ENCODE measurements at regions not wholly inside any gene's neighbourhood (a gene's known extent, or its start where the extent isn't known, plus 50 kb on each side); places are given as distances from the start of the nearest gene placed in this dataset.
"Not testable (repeated sequence)": the region's sequence is repeated elsewhere in the genome, so short reads cannot be mapped to it uniquely, and the experiment has no call there.

DNA sequence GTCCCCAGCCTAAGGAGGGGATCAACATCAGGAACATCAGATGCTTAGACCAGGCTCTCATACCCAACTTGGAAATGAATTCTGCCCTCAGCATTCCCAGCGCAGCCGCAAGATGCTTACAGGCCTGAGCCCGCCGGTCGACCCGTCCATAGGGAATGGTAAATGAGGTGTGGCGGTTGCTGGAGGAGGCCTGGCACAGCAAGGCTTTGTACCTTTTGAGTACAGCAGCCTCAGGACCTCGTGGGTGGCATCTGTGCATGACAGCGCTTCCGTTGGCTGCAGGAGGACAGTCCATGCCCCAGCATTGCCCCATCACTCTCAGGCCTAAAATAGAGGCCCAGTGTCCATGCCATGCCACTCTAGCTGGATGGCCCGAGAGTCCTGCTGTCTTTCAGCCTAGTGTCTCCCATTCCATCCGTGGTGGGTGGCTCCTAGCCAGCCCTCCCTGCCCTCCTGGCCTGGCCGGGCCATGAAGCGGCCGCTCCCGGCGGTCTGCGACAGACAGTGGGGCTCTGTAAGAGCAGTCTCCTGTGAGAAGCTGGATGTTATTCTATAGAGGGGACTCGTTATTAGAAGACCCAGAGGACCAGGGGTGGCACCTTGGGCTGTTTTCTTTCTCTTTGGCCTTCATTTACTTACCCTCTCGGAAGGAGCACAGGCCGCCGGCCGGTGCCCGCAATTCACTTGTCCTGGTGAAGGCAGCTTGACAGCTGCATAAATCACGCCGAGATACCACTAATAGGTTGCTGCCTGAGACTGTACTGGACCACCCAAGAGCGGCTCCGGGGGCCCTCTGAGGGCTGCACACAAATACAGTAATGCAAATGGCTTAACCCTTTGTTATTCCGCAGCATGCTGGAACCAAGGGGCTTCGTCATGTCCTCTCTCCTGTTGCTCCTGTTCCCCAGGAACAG, 223.5 kb upstream of the TUT7 start:
- H3K27ac Mint-ChIP-seq = no peak overlapping the region
- peak; percentile 9 for ATAC-seq
- no peaks in the 10 kb centered on the region for H3K4me1 Mint-ChIP-seq
- no peaks in the 10 kb centered on the region for H3K9me3 Mint-ChIP-seq
- DNase-seq (ENCODE audit: low spot score in 2 of 2) = no peak
- H3K36me3 Mint-ChIP-seq = no peaks in the 10 kb centered on the region
- H3K4me3 Mint-ChIP-seq = no peak overlapping the region

DNA sequence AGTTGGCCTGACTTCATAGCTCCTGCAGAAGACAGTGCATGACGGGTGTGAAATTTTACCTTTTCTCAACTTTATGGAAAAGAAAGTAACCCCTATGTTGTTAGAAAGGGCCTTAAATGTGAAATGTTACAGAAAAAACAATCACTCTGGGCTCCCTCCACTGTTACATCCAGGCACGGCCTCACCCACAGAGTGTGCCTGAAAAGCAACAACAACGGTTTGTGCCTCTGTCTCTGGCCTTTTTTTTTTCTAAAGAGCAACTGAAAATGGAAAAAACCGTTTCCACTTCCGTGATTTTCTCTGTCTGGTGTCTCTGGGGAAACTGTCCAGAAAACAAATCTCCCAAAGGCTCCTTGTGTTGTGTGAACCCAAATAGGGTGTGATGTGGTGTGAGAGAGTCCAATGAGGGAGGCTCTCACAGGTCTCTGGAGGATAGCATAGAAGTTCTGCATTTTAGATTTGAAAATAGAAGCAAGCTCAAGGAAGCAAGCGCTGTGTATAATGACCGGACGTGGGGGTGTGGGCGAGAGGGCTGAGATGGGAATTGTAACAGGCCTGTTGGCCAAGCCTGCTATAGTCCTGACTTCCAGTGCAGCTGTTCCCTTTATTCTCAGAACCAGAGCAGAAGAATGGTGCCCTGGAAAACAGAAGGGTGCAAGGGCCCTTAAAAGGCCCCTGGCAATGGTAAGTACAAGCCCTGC, 221.8 kb upstream of the TUT7 start:
- DNase-seq (ENCODE audit: low spot score in 2 of 2) = no peak
- Mint-ChIP-seq H3K9me3 (no peaks in the 10 kb centered on the region), H3K4me3 (no peak overlapping the region), H3K4me1 (no peaks in the 10 kb centered on the region), H3K36me3 (no peaks in the 10 kb centered on the region), H3K27ac (no peak overlapping the region)
- no peak for ATAC-seq

- H3K4me3 Mint-ChIP-seq = no peak overlapping the region
- H3K9me3 Mint-ChIP-seq = no peaks in the 10 kb centered on the region
- ATAC-seq = no peak
- no peaks in the 10 kb centered on the region for H3K36me3 Mint-ChIP-seq
- no peak overlapping the region for H3K27ac Mint-ChIP-seq
- DNase-seq (ENCODE audit: low spot score in 2 of 2) = no peak
- H3K4me1 Mint-ChIP-seq = no peaks in the 10 kb centered on the region
These were observed 220.9 kb upstream of the TUT7 start for GRCh38 chr9:86575137-86575536.

- no peak overlapping the region for H3K27ac Mint-ChIP-seq
- DNase-seq (ENCODE audit: low spot score in 2 of 2) (no peak), ATAC-seq (no peak)
- no peaks in the 10 kb centered on the region for H3K4me1 Mint-ChIP-seq
- H3K36me3 Mint-ChIP-seq = no peaks in the 10 kb centered on the region
- no peak overlapping the region for H3K4me3 Mint-ChIP-seq
- H3K9me3 Mint-ChIP-seq = no peaks in the 10 kb centered on the region
These were observed 219.7 kb upstream of the TUT7 start for GRCh38 chr9:86573886-86574285.

DNA sequence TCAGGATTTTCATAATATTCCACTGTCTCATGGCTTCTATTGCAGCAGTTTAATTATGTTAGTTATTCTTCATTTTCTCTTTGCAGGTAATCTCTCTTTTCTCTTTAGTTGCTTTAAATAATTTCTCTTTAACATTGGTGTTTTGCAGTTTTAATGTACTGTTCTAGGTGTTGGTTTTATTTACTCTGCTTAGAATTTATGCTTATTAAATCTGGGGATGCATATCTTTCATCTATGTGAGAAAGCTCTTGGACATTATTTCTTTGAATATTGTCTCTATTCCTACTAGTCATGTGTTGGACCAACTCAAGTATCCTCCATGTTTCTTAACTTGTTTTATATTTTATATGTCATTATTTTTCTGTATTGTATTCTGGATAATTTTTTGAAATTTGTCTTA, 218.7 kb upstream of the TUT7 start:
- Mint-ChIP-seq H3K27ac (no peak overlapping the region), H3K4me3 (no peak overlapping the region), H3K36me3 (no peaks in the 10 kb centered on the region), H3K4me1 (no peaks in the 10 kb centered on the region), H3K9me3 (peaks cover 2% of the 10 kb centered on the region)
- DNase-seq (ENCODE audit: low spot score in 2 of 2) (no peak), ATAC-seq (no peak)

DNA sequence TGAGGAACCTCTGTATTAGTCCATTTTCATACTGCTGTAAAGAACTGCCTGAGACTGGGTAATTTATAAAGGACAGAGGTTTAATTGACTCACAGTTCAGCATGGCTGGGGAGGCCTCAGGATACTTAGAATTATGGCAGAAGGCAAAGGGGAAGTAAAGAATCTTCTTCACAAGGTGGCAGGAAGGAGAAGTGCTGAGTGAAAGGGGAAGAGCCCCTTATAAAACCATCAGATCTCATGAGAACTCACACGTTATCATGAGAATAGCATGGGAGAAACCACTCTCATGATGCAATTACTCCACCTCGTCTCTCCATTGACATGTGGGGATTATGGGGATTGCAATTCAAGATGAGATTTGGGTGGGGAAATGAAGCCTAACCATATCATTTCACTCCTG, 211.4 kb upstream of the TUT7 start:
- not testable (repeated sequence) for ATAC-seq; H3K27ac Mint-ChIP-seq; H3K4me3 Mint-ChIP-seq; DNase-seq (ENCODE audit: low spot score in 2 of 2); H3K9me3 Mint-ChIP-seq; H3K4me1 Mint-ChIP-seq; H3K36me3 Mint-ChIP-seq

- Mint-ChIP-seq H3K27ac (no peak overlapping the region), H3K9me3 (peaks cover 5% of the 10 kb centered on the region), H3K36me3 (no peaks in the 10 kb centered on the region), H3K4me1 (no peaks in the 10 kb centered on the region), H3K4me3 (no peak overlapping the region)
- ATAC-seq (no peak), DNase-seq (ENCODE audit: low spot score in 2 of 2) (no peak)
These were observed 209.7 kb upstream of the TUT7 start for GRCh38 chr9:86563936-86564335.

GRCh38 chr9:86563350-86563749, 209.1 kb upstream of the TUT7 start:
- Mint-ChIP-seq H3K4me3 (no peak overlapping the region), H3K36me3 (no peaks in the 10 kb centered on the region), H3K27ac (no peak overlapping the region), H3K4me1 (no peaks in the 10 kb centered on the region), H3K9me3 (peaks cover 5% of the 10 kb centered on the region)
- ATAC-seq = no peak
- DNase-seq (ENCODE audit: low spot score in 2 of 2) = no peak

GRCh38 chr9:86562691-86563090, 208.5 kb upstream of the TUT7 start:
- H3K4me3 Mint-ChIP-seq = no peak overlapping the region
- peaks cover 3% of the 10 kb centered on the region for H3K9me3 Mint-ChIP-seq
- H3K27ac Mint-ChIP-seq = no peak overlapping the region
- H3K36me3 Mint-ChIP-seq = no peaks in the 10 kb centered on the region
- DNase-seq (ENCODE audit: low spot score in 2 of 2) (no peak), ATAC-seq (no peak)
- H3K4me1 Mint-ChIP-seq = no peaks in the 10 kb centered on the region

- Mint-ChIP-seq H3K27ac (no peak overlapping the region), H3K4me3 (no peak overlapping the region), H3K4me1 (no peaks in the 10 kb centered on the region), H3K9me3 (no peaks in the 10 kb centered on the region), H3K36me3 (no peaks in the 10 kb centered on the region)
- DNase-seq (ENCODE audit: low spot score in 2 of 2) = no peak
- ATAC-seq = no peak
These were observed 203.7 kb upstream of the TUT7 start for GRCh38 chr9:86557918-86558317.

DNA sequence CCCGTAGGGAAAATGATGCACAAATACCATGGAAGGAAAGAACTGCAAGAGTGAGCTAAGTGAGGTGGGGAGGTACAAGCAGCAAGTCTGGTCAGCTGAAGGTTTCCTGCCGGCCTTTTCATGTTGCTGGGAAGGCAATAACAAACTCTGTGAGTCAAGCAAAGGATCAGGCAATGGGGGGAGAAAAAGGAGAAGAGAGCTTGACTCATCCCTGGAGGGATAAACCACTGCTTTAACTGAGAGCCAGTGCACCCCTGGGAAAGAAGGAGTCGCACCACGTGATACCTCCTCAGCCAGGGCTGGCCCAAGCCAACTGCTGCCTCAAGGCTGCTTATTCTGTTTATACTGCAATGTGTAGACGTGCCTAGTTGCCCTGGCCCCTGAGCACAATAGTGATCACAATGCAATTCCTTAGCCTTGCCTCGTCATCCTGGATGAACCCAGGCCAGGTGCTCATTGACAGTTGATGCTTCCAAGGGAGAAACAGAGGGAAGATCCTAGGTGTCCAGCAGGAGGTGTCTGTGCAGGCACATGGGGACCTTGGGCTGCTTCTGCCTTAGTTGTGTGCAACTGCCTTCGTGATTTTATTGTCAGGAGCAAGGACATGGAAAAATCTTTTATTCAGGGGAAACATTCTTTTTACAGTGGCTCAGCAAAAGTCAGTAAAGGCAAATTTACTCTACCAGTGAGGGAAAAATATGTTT, 203.0 kb upstream of the TUT7 start:
- Mint-ChIP-seq H3K4me1 (no peaks in the 10 kb centered on the region), H3K9me3 (no peaks in the 10 kb centered on the region), H3K36me3 (no peaks in the 10 kb centered on the region), H3K4me3 (no peak overlapping the region), H3K27ac (no peak overlapping the region)
- no peak for DNase-seq (ENCODE audit: low spot score in 2 of 2)
- peak; percentile 21 for ATAC-seq

DNA sequence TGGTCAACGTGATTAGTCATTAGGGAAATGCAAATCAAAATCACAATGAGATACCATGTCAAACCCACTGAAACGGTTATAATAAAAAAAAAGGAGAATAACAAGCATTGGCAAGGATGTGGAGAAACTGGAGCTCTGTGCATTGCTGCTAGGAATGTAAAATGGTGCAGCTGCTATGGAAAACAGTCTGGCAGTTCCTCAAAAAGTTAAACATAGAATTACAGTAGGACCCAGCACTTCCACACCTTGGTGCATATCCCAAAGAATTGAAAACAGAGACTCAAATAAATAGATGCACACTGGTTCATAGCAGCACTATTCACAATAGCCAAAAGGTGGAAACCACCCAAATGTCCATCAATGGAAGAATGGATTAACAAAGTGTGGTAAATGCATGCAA, 201.5 kb upstream of the TUT7 start:
- ATAC-seq (no peak), DNase-seq (ENCODE audit: low spot score in 2 of 2) (no peak)
- no peak overlapping the region for H3K27ac Mint-ChIP-seq
- no peaks in the 10 kb centered on the region for H3K36me3 Mint-ChIP-seq
- no peak overlapping the region for H3K4me3 Mint-ChIP-seq
- no peaks in the 10 kb centered on the region for H3K4me1 Mint-ChIP-seq
- H3K9me3 Mint-ChIP-seq = no peaks in the 10 kb centered on the region

DNA sequence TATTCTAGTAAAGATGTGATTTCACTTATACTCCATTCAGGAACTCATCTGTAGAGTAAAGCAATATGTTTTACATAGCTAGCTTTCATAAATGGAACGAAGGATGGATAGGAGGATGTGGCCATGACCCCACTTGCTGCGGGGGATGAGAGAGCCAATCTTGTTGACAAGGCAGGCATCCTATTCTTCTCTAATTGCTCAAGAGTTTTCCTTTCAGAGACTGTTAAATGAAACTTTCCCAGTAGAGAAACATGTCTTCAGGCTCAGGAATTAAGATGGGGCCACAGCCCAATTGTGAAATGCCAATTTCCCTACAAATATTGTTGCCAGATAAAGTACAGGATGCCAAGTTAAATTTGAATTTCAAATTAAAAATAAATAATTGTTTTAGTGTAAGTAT, 196.2 kb upstream of the TUT7 start:
- Mint-ChIP-seq H3K9me3 (no peaks in the 10 kb centered on the region), H3K4me3 (no peak overlapping the region), H3K4me1 (no peaks in the 10 kb centered on the region), H3K27ac (no peak overlapping the region), H3K36me3 (no peaks in the 10 kb centered on the region)
- no peak for DNase-seq (ENCODE audit: low spot score in 2 of 2)
- no peak for ATAC-seq

DNA sequence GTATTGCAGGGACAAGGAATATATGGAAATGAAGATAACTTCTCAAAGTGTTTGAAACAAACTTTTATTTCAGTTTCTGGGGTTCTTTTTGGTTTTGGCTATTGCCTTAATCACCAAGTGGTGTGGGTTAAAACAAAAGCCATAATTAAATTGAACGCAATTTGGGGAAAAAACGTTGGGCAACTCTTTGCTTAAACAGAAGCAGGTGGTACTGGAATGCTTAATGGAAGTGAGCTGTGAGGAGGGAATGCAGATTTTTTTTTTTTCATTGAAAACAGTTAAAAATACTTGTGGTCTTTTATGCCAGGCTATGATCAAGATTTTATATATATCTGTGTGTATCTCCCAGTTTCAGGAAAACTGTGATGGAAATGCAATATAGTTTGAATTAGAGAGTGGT, 195.7 kb upstream of the TUT7 start:
- no peaks in the 10 kb centered on the region for H3K9me3 Mint-ChIP-seq
- H3K4me1 Mint-ChIP-seq = no peaks in the 10 kb centered on the region
- DNase-seq (ENCODE audit: low spot score in 2 of 2) (no peak), ATAC-seq (no peak)
- no peak overlapping the region for H3K4me3 Mint-ChIP-seq
- no peaks in the 10 kb centered on the region for H3K36me3 Mint-ChIP-seq
- no peak overlapping the region for H3K27ac Mint-ChIP-seq

- H3K4me1 Mint-ChIP-seq = no peaks in the 10 kb centered on the region
- H3K27ac Mint-ChIP-seq = no peak overlapping the region
- DNase-seq (ENCODE audit: low spot score in 2 of 2) (no peak), ATAC-seq (no peak)
- H3K9me3 Mint-ChIP-seq = no peaks in the 10 kb centered on the region
- no peaks in the 10 kb centered on the region for H3K36me3 Mint-ChIP-seq
- H3K4me3 Mint-ChIP-seq = no peak overlapping the region
These were observed 195.2 kb upstream of the TUT7 start for GRCh38 chr9:86549401-86549811.

- DNase-seq (ENCODE audit: low spot score in 2 of 2) (no peak), ATAC-seq (no peak)
- Mint-ChIP-seq H3K9me3 (no peaks in the 10 kb centered on the region), H3K4me1 (no peaks in the 10 kb centered on the region), H3K27ac (no peak overlapping the region), H3K36me3 (no peaks in the 10 kb centered on the region), H3K4me3 (no peak overlapping the region)
These were observed 194.0 kb upstream of the TUT7 start for GRCh38 chr9:86548220-86548619.
